AG09319 (cell line): ENCODE measurements at regions not wholly inside any gene's neighbourhood (a gene's known extent, or its start where the extent isn't known, plus 50 kb on each side); places are given as distances from the start of the nearest gene placed in this dataset.

Experiments
- DNase-seq: peaks from one replicate; pipeline ENCODE4 v3.0.0-alpha.2; 2010; ENCODE audit warnings: low read depth; ENCODE audit errors: extremely low read depth
- TF ChIP-seq, protein P1 (sequence below): IDR thresholded peaks from 2 replicates; pipeline ENCODE4 v1.5.1; 2011; ENCODE audit warnings: low read depth, mild to moderate bottlenecking, inconsistent platforms, low read length, moderate library complexity

DNA sequence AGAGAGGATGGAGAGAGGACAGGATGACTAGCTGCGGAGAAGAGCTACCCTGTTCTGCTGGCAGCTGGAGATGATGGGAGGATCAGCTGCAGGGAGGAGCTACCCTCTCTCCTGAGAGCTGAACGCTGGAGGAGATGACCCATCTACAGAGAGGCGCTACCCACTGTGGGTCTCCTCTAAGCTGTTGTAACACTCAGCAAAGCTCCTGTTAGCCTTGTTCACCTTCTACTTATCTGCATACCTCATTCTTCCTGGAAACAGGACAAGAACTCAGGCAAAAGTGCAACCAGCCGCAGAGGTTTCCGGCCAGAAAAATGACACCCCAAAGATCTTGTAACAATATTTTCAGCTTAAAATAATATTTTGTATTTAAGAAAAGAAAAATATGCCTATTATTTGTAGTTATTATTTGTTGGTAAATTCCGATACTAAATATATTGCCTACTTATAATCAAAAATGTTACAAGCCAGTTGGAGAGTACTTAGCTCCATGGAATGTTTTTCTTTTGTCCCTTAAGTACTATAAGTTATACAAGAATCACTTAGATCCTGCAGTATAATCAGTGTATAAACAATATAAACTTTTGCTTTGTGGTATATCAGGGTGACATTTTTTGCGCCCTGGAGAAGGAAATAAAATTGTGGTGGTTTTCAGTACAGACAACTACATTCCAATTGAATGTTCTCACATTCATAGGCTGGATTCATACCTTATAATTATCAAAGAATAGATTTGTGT is 1188.0 kb upstream of the CADM2 start:
- TF ChIP-seq, protein P1, sequence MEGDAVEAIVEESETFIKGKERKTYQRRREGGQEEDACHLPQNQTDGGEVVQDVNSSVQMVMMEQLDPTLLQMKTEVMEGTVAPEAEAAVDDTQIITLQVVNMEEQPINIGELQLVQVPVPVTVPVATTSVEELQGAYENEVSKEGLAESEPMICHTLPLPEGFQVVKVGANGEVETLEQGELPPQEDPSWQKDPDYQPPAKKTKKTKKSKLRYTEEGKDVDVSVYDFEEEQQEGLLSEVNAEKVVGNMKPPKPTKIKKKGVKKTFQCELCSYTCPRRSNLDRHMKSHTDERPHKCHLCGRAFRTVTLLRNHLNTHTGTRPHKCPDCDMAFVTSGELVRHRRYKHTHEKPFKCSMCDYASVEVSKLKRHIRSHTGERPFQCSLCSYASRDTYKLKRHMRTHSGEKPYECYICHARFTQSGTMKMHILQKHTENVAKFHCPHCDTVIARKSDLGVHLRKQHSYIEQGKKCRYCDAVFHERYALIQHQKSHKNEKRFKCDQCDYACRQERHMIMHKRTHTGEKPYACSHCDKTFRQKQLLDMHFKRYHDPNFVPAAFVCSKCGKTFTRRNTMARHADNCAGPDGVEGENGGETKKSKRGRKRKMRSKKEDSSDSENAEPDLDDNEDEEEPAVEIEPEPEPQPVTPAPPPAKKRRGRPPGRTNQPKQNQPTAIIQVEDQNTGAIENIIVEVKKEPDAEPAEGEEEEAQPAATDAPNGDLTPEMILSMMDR: no peak
- DNase-seq: no peak

DNA sequence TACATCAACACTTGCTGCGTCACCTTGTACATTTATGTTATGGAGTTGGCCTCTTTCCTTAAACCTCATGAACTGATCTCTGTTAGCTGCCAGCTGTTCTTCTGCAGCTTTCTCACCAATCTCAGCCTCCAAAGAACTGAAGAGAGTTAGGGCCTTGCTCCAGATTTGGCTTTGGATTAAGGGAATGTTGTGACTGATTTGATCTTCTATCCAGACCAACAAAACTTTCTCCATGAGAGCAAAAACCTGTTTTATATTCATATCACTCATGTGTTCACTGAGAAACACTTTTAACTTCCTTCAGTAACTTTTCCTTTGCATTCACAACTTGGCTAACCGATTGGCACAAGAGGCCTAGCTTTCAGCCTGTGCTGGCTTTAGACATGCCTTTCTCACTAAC is 1156.0 kb upstream of the CADM2 start:
- DNase-seq: no peak
- TF ChIP-seq, protein P1: no peak

DNA sequence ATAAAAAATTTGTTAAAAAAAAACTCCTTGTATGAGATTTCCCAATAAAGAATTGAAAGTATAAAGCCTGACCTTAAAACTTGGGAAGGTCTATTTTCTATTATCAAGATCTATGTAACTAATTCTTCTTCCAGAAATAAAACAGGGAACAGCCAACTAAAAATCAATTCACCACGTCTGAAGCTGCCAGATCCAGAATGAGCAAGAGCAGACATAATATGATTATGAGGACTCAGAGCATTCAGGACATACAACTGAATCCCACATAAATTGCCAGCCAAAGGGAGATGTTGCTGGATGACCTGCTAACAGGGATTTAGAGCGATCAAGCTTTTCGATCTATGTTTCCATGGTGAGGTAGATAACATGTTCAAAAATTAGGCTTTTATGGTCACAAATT is 1151.3 kb upstream of the CADM2 start:
- DNase-seq: no peak
- TF ChIP-seq, protein P1: no peak

DNA sequence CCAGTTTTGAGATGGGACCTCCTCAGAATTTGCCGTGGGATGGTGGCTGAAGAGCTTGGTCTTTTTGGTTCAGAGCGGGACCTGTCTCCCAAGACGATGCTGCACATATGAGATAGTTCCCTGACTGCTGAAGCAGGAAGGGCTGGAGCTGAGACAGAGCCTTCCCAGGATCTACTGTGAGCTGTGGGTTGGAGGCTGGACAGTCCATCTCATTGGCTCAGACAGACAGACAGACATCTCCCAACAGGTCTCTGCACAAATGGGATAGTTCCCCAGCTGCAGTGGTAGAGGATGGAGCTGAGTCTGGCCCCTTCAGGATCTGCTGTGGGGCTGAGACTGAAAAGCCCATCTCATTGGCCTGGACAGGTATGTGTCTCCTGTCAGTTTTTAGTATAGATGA is 1145.6 kb upstream of the CADM2 start:
- no peak for DNase-seq
- TF ChIP-seq, protein P1: no peak

DNA sequence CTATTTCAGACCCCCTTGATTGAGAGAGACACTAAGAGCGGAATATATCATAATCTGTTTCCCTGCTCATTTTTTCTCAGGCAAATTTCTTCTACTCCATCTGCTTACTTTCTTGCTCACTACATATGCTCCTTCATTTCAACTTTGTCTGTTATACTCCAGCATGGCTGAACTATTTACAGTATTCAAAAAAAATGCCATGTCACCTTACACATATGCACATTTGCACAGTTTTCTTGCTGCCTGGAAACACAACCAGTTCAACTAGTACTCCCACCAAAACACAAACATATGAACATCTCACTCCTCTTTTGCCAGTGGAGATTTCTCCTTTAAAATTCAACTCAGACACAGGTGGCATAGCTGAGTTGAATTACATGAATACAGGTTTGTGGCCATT is 1142.1 kb upstream of the CADM2 start:
- TF ChIP-seq, protein P1: no peak
- DNase-seq: no peak

DNA sequence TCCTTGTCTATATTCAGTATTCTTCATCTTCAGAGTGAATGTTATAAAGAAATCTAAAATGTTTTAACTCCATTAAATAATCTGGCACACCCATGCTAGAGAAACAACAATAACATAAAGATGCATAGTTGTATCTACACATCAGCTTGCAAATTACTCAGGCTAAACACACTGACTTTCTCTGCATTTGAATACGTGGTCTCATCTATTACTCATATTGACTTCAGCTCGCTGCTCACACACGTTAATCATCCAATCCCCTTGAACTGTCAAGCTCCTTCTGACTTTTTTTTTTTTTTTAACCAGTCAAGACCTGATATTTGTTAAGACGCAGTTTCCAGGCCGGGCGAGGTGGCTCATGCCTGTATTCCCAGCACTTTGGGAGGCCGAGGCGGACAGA is 1137.3 kb upstream of the CADM2 start:
- TF ChIP-seq, protein P1: no peak
- no peak for DNase-seq

DNA sequence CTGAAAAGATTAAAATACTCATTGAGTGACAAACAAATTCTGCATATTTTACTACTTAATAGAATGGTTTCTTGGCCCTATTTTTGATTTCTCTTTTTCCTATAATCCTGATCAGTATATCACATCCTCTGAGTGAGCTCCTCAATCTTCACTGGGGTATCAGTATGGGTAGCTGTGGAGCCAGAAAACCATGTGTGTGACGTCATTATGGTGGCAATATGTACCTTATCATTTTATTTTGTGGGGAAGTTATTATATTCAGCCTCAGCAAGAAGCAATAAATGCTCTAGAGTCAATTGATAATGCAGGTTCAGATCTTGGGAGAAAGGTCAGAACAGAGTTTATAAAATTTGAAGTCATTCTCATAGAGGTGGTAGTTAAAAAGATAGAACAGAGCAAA is 1135.7 kb upstream of the CADM2 start:
- TF ChIP-seq, protein P1: no peak
- DNase-seq: no peak
